ENCODE measurements at regions not wholly inside any gene's neighbourhood (a gene's known extent, or its start where the extent isn't known, plus 50 kb on each side); places are given as distances from the start of the nearest gene placed in this dataset.
"Not testable (repeated sequence)": the region's sequence is repeated elsewhere in the genome, so short reads cannot be mapped to it uniquely, and the experiment has no call there.

DNA sequence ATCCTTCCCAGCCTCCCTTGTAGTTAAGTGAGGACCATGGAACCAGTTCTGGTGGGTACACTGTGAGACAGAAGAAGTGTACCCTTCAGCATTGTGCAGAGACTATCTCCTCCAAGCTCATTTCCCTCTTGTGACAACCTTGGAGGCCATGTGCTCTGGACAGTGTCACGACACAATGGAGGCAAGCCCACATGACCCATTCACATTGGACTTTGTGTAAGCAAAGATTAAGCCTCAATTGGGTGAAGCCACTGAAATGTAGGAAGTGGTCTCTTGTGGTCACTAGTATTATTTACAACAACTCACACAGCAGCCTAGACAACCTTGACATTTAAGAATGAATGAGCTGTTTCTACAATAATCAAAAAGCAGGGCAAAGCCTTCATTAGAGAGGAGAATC is 124.2 kb downstream of the INHBA start:
- no peak for DNase-seq (ENCODE audit: low spot score)

DNA sequence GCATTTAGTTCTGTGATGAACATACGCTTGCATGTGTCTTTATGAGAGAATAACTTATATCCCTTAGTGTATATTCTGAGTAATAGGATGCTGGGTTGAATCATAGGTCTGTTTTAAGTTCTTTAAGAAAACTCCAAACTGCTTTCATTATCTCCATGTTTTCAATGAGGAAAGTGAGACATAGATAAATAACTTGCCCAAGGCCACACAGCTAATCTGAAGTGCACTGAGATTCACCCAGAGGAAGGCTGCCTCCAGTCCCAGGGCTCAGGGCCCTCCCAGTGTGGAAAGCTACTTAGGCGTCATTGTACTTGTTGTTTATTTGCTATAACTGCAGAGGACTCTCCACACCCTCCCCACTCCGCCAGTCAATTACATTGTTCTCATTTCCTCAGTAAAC is 126.7 kb downstream of the INHBA start:
- DNase-seq (ENCODE audit: low spot score) = no peak

DNA sequence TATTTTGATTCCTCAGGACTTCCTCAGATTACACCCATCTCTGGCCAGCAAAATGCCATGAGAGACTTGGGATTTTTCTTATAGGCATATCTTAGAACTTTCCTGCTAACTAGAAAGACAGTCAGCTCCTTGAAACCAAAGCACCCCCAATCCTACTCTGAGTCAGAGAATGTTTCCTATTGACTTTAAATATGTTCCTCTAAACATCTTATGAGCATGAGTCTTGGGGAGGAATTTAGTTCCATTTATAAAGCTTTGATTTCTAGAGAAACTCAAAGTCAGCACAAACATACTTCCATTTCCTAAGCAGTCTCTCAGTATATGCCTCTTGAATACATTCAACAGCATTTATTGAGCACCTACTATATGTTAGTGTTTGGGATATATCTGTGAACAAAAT is 128.5 kb downstream of the INHBA start:
- no peak for DNase-seq (ENCODE audit: low spot score)

DNA sequence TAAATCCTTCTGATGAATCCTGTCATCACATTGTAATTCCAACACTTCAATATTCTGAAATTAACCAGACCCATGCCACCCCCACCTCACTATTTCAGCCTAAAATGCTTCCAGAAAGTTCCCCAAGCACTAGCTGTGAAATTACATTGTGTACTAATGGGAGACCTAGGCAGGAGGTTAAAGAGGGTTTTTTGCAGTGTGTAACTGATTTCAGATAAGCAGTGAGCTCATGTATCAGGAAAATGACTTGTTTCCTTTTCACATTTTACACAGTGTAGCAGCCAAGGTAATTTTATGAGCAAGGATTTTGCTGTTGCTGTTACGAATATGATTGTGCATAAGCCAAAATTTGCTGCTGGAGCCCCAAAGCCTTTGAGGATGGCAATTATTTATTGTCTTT is 129.0 kb downstream of the INHBA start:
- no peak for DNase-seq (ENCODE audit: low spot score)

DNA sequence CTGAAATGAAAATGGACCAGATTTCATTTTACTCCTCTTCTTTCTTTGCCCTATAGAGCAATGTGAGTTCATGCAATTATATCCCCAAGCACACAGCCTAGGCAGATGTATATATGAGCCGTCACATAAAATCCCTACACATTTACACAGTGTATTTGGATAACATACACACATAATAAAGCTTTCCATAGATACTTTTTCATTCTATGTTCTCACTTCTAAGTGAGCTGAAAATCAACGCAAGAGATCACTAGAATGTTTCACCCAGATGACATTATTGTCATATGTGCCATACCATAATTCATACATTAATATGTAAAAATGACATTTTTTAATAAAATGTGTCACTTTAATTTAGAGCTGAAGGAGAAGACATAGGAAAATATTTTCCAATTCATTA is 129.4 kb downstream of the INHBA start:
- no peak for DNase-seq (ENCODE audit: low spot score)

DNA sequence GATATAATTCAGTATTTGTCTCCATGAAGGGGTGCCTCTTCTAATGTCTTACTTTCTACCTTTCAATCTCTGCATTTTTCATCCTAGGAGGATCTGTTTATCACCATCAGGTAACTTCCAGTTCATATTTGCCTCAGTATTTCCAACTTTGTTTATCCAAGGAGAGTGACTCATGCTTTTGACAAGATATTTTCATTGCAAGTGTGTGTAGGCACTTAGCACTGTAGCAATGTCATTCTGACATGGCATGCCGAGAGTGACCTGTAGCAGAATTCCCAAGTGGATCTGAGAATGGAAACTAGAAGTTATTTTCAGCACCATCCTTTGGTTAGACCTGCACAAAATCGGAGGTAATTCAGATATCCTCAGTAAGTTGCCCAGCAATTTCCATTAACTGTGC is 129.9 kb downstream of the INHBA start:
- DNase-seq (ENCODE audit: low spot score) = no peak

DNA sequence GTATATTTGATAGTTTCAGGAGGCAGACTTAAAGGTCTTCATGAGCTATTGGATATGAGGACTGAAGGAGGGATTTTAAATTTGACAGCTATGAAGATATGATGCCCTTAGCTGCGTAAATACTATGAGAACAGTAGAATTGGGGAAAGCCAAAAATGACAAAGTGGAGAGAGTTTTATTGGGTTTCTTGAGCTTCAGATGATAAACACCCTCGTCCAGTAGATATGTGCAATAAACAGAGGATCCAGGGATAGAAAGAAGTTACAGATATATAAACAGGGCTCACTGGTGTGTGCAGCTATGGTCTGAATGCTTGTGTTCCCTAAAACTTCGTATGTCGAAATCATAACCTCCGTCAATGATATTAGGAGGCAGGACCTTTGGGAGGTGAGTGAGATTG is 131.3 kb downstream of the INHBA start:
- no peak for DNase-seq (ENCODE audit: low spot score)

DNA sequence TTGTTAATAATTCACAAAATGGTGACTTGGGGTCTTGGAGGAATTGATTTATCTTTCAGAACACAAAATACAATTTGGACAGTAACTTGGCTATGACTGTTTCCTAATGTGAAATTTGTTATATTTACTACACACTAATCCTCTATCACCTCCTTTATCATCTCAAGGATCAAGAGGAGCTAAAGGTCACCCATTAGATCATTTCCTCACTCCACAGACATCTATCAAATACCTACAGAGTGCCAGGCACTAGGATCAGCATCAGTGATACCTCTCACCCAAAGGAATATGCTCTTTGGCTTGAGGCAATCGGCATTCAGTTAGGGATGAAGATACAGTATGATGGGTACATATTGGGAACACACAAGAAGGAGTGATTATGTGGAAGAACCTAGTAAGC is 132.1 kb downstream of the INHBA start:
- no peak for DNase-seq (ENCODE audit: low spot score)

DNA sequence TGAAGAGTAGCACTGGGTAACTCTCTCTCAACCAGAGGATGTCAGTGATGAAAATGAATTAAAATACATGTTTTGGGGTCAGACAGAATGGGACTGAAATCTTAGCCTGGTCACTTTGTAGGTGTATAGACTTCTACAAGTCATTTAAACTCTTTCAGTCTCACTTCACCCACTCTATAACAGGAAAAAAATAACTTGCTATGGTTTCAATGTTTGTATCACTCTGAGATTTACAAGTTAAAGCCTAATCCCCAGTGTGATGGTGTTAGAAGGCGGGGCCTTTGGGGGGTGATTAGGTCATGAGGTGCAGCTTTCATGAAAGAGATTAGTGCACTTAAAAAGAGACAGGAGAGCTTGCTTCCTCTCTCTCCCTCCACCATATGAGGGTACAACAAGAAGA is 134.8 kb downstream of the INHBA start:
- no peak for DNase-seq (ENCODE audit: low spot score)

DNA sequence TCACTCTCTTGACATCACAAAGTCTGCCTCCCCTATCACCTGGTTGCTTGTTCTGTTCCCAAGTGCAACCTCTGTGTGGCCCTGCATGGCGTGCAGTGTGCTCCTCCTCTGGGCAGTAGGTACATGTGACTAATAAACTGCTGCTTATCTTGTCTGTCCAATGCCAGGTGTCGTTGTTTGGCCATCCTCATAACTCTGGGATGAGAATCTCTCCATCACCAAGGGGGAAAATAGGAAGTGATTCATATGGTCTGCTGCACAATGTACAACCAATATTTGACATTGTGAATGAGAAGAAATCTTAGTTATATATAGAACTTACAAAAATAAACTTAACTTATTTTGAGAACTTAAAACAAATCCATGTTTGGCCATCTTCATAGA is 135.2 kb downstream of the INHBA start:
- DNase-seq (ENCODE audit: low spot score) = no peak

DNA sequence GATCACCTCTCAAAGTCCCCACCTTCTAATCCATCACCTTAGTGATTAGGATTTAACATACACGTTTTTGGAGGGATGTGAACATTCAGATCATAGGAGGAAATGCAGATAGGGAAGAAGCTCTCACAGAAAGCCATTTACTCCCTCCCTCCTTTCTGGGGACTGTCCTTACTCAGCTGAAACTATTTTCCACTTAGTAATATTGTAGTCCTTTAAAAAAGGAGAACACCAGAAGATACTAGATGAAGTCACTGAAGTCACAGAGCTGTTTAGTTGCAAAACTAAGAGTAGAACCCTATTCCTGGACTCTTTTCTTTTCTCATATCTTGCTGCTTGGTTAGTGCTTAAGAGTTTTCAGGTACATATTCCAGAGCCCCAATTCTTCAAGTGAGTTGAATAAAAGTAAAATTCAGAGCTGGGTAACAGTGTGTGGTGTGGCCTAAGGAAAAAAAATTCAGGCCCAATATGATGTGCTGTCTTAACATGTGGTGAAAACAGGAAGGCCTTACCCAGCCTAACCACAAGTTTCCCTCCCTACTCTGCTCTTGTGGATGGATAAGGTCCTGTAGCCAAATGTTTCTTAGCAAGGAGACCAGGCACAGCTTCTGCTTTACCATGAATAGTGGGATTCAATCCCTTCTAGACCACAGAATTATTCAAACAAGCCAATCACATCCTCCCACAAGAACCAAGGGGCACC is 135.7 kb downstream of the INHBA start:
- no peak for DNase-seq (ENCODE audit: low spot score)

DNA sequence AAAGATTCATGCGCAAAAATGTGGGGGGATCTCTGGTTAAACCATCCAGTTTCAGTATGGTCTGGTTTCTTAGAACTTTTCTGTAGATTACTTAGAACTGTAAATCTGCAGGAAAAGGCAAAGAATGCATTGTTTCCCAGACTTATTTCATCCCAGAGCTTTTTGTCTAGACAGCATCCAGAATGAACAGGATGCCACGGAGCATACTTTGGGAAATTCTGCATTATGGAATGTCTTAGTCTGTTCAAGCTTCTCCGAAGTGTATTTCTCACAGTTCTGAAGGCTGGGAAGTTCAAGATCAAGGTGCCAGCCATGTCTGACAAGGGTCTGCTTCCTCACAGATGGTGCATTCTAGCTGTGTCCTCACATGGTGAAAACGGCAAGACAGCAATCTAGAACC is 136.3 kb downstream of the INHBA start:
- no peak for DNase-seq (ENCODE audit: low spot score)

DNA sequence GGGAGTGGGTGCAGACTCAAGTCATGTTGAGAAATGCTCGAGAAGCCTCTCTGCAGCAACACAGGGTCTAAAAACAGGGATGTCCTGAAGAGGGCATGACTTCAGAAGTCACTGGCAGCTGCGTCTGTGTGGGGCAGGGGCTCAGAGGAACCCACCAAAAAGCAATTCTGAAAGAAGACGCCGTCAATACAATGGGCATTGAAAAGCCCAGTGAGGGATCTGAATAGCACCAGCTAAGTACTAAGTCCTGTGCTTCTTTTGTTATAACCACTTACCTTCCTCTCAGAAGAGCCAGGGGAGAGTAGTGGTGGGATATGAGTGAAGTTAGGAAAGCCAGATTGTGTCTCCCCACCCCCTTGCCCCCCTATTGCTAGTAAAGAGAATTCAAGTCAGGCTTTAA is 137.2 kb downstream of the INHBA start:
- no peak for DNase-seq (ENCODE audit: low spot score)

DNA sequence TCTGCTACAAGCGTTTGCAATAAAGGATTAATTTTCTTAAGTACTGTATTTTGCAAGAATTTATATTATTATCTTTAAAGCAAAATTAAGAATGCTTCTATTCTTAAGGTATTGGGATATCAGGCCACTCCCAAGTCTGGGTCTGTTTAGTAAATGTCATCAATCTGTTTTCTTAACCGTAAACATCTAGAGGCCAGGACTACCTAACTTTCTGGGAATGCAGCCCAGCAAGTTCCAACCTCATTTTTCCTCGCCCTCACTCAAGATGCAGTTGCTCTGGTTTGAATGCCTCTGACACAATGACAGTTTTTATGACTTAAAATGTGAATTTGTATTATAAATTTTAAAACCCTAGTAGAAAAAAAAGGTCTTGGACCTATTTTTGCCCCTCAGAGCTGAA is 143.5 kb downstream of the INHBA start:
- DNase-seq (ENCODE audit: low spot score) = no peak

DNA sequence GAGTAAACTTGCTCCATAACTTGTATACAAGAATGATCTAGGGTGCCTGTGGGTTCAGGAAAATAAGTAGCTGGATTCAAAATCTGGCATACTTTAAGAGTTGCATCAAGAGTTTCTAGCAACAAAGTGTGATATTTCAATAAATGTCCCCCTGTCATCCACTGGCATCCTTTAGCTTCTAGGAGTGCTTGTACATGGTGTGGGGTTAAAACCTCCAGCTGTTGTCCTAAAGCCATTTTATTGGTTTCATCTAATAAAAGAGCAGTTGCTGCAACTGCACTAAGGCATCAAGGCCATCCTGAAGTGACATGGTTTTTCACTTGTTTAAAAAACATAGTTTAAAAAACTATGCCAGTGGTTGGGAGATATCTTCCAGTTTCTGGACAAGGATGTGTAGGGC is 148.4 kb downstream of the INHBA start:
- DNase-seq (ENCODE audit: low spot score) = no peak

DNA sequence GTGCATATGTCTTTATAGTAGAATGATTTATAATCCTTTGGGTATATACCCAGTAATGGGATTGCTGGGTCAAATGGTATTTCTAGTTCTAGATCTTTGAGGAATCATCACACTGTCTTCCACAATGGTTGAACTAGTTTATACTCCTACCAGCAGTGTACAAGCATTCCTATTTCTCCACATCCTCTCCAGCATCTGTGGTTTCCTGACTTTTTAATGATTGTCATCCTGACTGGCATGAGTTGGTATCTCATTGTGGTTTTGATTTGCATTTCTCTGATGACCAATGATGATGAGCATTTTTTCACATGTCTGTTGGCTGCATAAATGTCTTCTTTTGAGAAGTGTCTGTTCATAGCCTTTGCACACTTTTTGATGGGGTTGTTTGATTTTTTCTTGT is 152.8 kb downstream of the INHBA start:
- not testable (repeated sequence) for DNase-seq (ENCODE audit: low spot score)

DNA sequence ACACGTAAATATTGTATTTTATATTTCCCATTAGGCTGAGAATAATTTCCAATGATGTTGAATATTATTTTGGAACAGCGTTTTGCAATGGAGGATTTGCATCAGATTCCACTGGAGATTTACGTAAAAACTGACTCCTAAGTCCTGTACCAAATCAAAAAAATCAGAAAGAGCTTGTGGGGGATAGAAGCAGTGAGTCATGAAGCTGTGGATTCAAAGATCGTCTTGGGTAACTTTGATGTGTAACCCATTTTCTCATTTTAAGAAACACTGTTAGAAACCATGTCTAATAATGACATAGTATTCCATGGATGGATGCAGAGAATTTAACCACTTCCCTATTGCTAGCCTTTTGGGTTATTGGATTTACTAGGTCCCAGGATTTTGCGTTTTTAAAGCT is 158.6 kb downstream of the INHBA start:
- DNase-seq (ENCODE audit: low spot score) = no peak

DNA sequence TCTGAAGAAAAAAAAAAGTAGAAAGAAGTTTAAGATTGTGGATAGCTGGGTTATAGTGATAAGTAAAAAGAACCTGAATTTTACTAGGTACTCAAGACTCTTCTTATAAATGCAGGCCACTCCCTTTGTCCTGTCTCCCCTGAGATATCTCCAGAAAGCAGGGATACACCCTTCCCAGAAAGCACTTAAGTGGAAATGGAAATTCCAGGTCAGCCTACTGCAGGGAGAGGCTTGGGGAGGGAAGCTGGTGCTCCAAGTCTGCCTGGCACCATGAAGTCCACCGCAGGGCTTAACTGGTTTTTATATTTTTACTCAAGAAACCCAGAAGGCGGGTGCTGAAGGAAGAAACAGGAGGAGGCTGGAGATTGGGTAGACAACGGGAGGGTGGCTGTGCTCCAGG is 162.3 kb downstream of the INHBA start:
- no peak for DNase-seq (ENCODE audit: low spot score)

DNA sequence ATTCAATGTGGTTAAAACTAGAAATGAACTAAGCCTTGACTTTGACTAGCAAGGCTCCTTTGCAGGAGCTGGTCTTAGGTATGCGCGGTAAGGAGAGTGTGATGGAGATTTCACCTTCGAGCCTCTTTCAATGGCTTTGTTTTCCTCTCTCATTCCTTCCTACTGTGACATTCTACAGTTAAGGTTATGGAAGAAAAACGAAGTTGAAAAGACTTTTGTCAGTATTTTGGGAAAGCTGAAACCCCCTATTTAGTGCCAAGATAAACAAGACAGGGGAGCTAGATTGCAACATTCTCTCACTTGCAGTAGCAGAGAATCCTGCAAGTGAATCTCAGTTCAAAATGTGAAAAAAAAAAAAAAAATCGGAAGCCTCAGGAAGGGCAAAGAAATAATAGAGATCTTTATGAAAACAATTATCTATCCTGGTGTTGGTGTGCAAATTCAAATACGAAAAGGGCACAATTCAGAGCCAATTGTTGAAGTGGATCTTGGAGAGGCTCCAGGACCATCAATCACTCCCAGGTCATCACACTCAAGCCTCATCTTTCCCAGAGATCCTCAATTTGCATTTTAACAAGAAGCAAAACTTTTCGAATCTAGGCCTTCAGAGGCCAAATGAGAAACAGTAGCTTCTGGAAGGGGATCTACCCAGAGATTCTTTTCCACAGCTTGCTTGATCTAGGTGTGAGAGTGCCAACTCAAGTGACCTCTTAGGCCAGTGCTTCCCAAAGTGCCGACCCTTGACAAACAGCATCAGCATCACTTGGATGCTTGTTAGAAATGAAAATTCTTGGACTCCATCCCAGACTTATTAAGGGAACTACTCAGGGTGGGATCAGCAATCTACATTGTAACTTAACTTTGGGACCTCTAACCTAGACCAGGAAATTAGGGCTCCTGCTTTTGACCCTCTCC is 163.8 kb downstream of the INHBA start:
- DNase-seq (ENCODE audit: low spot score) = no peak

DNA sequence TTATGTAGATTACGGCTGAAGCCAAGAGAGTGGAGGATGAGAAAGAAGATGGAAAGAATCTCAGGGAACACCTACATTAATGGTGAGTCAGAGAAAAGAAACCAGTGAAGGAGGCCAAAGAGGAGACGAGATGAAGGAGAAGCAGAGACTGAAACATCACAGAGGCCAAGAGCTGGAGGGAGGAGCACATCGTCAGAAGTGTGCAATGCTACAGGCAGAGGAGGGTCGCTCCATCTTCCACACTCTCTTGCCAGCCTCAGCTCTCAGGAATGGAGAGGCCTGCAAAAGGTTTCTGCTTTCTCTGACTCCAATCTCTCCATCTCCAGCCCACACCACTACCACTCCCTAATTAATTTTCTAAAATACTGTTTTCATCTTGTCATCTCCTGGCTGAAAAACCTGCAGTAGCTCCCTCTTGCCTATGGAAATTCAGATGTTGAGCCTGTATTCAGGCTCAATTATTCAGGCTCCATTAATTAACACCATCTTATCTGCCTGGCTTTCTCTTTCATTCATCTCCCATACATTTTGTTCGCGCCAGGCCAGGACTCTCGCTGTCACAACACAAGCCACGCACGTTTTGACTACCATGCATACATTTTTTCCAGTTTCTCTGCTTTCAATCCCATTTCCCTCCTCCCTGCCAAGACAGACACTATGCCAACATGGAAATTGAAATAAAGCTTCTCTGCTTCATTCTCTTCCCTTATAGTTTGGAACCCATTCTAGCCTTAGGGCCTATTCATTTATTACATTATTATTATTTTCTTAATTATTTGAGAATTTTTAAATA is 165.8 kb downstream of the INHBA start:
- DNase-seq (ENCODE audit: low spot score) = no peak

DNA sequence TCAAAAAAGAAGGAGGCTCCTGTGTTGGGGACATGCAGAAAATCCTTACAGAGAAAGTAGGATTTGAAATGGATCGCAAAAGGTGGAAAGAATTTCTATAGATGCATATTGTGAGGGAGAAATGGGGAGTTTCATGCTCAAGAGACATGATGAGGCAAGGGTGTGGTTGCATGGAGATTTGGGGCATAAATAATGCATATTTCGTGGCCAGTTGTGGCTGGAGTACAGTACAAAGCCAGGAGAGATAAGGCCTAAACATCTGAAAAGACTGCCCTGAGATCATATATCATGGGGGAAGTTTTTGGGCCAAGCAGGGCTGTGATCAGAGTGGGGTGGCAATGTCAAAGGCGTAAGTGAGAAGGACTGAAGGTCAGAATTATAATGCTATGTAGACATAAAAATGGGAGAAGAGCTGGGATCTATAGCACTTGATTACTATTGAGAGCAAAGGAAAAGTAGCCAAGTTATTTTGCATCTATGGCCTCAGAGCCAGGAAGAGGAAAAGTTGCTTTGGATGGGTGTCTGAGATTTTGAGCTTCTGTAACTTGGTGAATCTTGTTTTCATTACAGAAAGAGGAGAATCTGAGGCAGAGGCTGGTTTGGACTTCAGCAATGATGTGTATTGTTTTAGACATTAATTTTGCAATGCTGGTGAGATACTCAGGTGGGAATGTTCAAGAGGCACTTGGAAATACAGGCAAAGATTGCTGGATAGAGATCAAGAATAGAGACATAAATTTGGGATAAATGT is 166.6 kb downstream of the INHBA start:
- no peak for DNase-seq (ENCODE audit: low spot score)

DNA sequence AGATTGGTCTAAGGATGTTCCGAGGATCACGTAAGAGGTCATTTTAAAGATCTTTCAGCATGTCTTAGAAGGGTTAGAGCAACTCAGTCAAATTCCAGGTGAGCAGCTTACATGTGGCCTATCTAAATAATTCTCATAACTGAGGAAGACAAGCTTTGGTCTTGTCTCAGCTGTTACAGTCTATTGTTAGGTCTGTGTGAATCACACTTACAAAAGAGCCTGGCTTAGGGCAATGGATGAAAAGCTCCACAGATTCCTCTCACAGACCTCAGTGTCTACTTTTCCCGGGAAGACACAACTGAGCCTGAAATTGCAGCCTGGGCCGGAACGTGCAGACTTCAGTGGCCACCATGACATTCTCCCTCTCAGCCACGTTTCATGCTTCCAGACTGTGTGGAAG is 173.1 kb downstream of the INHBA start:
- no peak for DNase-seq (ENCODE audit: low spot score)

Data from globus pallidus (tissue), 1 donor.